Testis (tissue), 2 donors: ENCODE measurements at regions not wholly inside any gene's neighbourhood (a gene's known extent, or its start where the extent isn't known, plus 50 kb on each side); places are given as distances from the start of the nearest gene placed in this dataset.

Experiments used
- DNase-seq: peaks from one replicate; pipeline ENCODE4 v3.0.0-alpha.2; 2019
- H3K27ac ChIP-seq, 2 donors: fragments of 200-600 bp; sonication (generic); one replicate each; pipeline ENCODE4 v1.5.1; 2019
- H3K27me3 ChIP-seq: fragments of 200-600 bp; sonication (generic); one replicate; pipeline ENCODE4 v1.5.1; 2019
- H3K36me3 ChIP-seq: fragments of 200-600 bp; sonication (generic); one replicate; pipeline ENCODE4 v1.5.1; 2017; ENCODE audit warnings: low read depth; ENCODE audit errors: missing control alignments
- H3K4me1 ChIP-seq: fragments of 200-600 bp; sonication (generic); one replicate; pipeline ENCODE4 v1.5.1; 2019
- H3K4me3 ChIP-seq, 2 donors: fragments of 200-600 bp; sonication (generic); one replicate each; pipeline ENCODE4 v1.5.1; 2017 to 2019
- H3K9me3 ChIP-seq: fragments of 200-600 bp; sonication (generic); one replicate; pipeline ENCODE4 v1.5.1; 2017
- CTCF ChIP-seq, 3 experiments: fragments of 450-650 bp in 2 of 3; fragments of 200-600 bp in 1 of 3; sonication (generic) in 1 of 3; IDR thresholded peaks; one replicate each; pipeline ENCODE4 v1.5.1; 2016 to 2019; ENCODE audit warnings: antibody characterized with exemption in 3 of 3, mild to moderate bottlenecking in 2 of 3, moderate library complexity in 1 of 3
- POLR2A ChIP-seq: fragments of 450-650 bp; IDR thresholded peaks from one replicate; pipeline ENCODE4 v1.6.1; 2017; ENCODE audit warnings: antibody characterized with exemption, mild to moderate bottlenecking, moderate library complexity
- WGBS, 2 donors: methylation state at CpG; one replicate each; pipeline ENCODE4 v1.1.5; 2018; 5-methylcytosine and 5-hydroxymethylcytosine counted together
- intact Hi-C: fragments of 100-400 bp; cut with DNase I; formaldehyde crosslinking; loops from one replicate; pipeline ENCODE4 v1.15.1; 2023; ENCODE audit warnings: low total_unique reads

GRCh38 chr3:66606126-66606525 lies 105.3 kb upstream of the LRIG1 start:
- no peak overlapping the region for H3K27ac ChIP-seq
- TF ChIP-seq POLR2A (no peak), CTCF (IDR thresholded peaks at IDR 0.05) (no peak)
- 89 to 100% methylated on average over 1 of the region's 1 CpG for WGBS, 2 donors
- no peaks in the 10 kb centered on the region for H3K9me3 ChIP-seq
- H3K4me3 ChIP-seq = no peak overlapping the region
- no peaks in the 10 kb centered on the region for H3K4me1 ChIP-seq
- DNase-seq = no peak
- H3K36me3 ChIP-seq = no peaks in the 10 kb centered on the region
- H3K27me3 ChIP-seq = no peaks in the 10 kb centered on the region
- intact Hi-C loops = no loop called here

GRCh38 chr3:66606868-66607267 lies 106.0 kb upstream of the LRIG1 start:
- no peaks in the 10 kb centered on the region for H3K9me3 ChIP-seq
- WGBS, 2 donors = 75 to 93% methylated on average over 1 of the region's 1 CpG
- intact Hi-C loops = no loop called here
- H3K27ac ChIP-seq = no peak overlapping the region
- H3K27me3 ChIP-seq = no peaks in the 10 kb centered on the region
- no peak for DNase-seq
- no peaks in the 10 kb centered on the region for H3K4me1 ChIP-seq
- no peak for TF ChIP-seq POLR2A
- no peak for TF ChIP-seq CTCF (IDR thresholded peaks at IDR 0.05)
- H3K4me3 ChIP-seq = no peak overlapping the region
- H3K36me3 ChIP-seq = no peaks in the 10 kb centered on the region

DNA sequence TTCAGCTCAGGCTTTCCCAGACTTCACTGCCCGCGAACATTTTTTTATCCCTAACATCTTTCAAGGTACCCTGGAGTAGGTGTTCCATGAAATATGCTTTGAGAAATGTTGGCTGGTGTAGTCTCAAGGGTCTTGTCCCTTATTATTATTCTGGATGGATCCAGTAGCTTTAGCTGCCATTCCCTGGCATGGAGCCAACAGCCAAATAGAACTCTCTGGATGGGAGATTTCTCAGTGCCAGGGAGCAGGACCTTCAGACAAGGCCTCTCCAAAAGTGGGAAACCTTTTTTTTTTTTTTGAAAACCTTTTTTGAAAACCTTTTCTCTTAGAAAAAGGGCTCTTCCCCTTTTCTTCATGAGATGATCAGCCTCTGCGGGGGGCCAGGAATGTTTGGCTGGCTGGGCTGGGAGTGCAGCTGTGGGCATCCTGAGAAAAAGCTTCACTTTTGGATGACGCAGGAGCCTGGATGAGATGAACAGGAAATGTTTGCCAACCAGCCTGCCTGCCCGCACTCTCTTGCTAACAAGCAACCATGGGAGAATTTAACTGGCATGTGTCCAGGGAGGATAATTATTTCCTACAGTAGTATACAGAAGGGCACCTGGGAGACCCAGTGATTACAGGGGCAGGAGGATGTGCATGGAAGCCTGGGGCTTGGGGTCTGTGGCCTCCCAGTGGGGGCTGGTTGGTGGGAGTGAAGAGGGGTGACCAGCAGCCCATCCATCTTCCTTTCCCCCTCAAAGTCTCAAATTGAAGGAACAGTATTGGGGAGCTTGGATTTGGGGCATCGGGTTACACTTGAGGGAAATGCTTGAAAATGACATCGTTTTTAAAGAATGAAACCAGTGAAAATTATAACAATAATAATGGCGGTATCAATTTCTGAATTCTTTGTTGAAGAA lies 109.1 kb upstream of the LRIG1 start:
- TF ChIP-seq POLR2A = no peak
- no peak for TF ChIP-seq CTCF (IDR thresholded peaks at IDR 0.05)
- intact Hi-C loops = no loop called here
- H3K27ac ChIP-seq = no peak overlapping the region
- no peaks in the 10 kb centered on the region for H3K4me1 ChIP-seq
- no peak for DNase-seq
- 85 to 90% methylated on average over 8 of the region's 8 CpGs for WGBS, 2 donors
- H3K27me3 ChIP-seq = no peaks in the 10 kb centered on the region
- no peaks in the 10 kb centered on the region for H3K36me3 ChIP-seq
- H3K4me3 ChIP-seq = no peak overlapping the region
- no peaks in the 10 kb centered on the region for H3K9me3 ChIP-seq

DNA sequence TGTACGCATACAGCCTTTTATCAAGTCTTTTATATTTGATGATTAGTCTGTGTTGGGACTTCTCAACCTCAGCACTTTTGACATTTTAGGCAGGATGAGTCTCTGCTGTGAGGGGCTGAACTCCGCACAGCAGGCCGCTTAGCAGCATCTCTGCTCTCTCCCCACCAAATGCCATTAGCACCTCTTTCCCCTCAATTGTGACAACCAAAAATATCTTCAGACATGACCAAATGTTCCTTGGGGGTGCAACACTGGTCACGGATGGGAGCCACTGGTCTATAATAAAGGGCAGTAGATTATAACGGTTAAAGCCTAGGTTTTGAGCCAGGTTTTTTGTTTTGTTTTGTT lies 109.7 kb upstream of the LRIG1 start:
- no peak overlapping the region for H3K4me3 ChIP-seq
- H3K27ac ChIP-seq = no peak overlapping the region
- TF ChIP-seq CTCF (IDR thresholded peaks at IDR 0.05) = no peak
- TF ChIP-seq POLR2A = no peak
- no peak for DNase-seq
- intact Hi-C loops = no loop called here
- H3K27me3 ChIP-seq = no peaks in the 10 kb centered on the region
- no peaks in the 10 kb centered on the region for H3K36me3 ChIP-seq
- no peaks in the 10 kb centered on the region for H3K4me1 ChIP-seq
- no peaks in the 10 kb centered on the region for H3K9me3 ChIP-seq
- 94 to 96% methylated on average over 5 of the region's 5 CpGs for WGBS, 2 donors
